GM21367 (cell line): ENCODE measurements at regions not wholly inside any gene's neighbourhood (a gene's known extent, or its start where the extent isn't known, plus 50 kb on each side); places are given as distances from the start of the nearest gene placed in this dataset.
"Not testable (repeated sequence)": the region's sequence is repeated elsewhere in the genome, so short reads cannot be mapped to it uniquely, and the experiment has no call there.

Source experiments
- ATAC-seq: cut with Tn5 transposase; IDR thresholded peaks from one replicate; pipeline ENCODE4 v1.9.1; 2021; ENCODE audit not compliant: unreplicated experiment

- ATAC-seq, result no peak
These were observed 191.1 kb upstream of the NFIA start for GRCh38 chr1:60891281-60891680.

DNA sequence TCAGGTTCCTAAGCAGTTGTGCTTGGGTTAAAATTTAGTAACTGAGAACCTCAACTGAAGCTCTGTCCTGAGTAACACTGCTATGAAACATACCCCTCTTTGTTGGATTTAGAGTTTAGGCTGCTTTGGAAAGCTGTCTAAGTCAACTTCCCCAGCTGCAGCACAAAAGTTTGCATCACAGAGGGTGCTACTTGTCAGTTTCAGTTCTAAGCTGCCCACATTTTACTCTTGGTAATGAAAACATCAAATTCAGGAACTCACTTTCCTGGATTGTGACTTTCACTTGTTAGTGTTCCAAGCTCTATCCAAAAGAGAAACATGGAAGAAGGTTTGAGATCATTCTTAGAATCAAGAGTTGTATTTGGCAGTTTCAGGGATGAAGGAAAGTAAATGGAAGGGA, 191.7 kb upstream of the NFIA start:
- ATAC-seq, result no peak

DNA sequence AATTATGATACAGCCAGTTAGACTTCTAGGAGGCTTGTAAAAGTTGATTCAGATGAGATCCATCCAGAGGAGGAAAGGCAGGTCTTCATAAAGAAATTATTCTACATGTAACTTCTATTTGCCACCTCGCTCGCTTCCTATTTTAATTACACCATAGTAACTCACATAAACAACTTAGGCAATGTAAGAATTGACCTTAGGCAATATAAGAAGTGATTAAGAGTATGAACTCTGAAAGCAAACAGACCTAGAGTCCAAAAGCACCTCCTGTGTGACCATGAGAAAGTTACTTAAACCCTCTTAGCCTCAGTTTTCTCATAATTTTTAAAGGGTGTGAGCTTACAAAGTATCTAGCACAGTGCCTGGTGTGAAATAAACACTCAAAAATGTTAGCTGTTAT, 192.7 kb upstream of the NFIA start:
- no peak for ATAC-seq

DNA sequence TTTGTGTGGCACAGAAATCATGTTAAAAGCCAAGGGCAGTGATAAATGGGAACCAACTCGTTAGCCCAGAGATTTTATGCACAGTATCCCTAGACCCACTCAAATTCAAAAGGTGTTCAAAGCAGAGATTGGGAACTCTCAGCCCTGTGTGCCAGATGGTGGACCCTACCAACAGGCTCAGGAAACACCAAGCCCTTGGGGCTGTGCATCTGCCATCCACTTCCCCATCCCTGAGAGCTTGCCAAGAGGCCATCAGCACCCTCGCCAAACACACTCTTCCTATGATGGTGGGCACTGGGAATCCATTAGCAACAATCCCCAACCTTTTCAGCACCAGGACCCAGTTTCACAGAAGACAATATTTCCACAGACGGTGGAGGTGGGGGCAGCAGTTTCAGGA, 194.2 kb upstream of the NFIA start:
- no peak for ATAC-seq

DNA sequence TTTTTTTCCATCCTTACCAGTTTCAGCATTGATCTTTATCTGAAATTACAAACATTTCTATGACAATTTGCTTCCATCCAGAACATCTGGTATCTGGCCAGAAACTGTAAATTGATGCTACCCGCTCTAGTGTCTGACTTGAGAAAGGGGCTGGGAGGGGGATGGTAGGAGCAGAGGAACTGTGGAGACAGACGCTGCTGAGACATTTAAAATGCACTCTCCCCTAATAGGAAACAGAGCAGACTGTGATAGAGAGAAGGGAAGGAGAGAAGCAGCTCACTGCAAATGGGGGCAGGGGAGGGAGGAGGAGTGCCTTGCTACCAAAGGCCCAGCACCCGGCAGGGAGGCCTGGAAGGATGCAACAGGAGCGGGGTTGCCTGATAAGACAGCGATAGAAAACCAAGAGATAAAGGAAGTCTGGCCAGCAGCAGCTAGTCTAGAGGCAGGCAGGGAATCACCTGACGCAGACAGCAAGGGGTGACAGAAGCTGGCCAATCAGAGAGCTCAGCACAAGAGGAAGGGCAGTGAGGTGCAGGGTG, 195.5 kb upstream of the NFIA start:
- ATAC-seq, result no peak

- ATAC-seq, result no peak
These were observed 196.3 kb upstream of the NFIA start for GRCh38 chr1:60886090-60886489.

DNA sequence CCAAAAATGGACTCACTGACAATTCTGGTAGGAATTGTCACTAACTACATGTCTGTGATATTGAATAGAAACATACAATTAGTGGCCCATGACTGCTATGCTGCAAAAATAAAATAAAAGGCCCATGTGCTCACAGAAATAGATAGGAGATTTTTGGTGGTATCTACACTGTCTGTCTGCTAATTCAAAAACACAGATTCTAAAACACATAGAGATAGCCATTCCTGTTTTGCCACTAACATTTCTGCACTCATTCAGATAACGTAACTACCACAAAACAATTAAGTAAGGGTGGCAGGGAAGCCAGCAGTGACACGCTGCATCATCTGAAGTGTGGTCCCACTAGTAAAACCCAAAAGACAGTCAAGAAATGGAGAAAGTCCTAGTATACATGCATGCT, 202.2 kb upstream of the NFIA start:
- ATAC-seq, result no peak

DNA sequence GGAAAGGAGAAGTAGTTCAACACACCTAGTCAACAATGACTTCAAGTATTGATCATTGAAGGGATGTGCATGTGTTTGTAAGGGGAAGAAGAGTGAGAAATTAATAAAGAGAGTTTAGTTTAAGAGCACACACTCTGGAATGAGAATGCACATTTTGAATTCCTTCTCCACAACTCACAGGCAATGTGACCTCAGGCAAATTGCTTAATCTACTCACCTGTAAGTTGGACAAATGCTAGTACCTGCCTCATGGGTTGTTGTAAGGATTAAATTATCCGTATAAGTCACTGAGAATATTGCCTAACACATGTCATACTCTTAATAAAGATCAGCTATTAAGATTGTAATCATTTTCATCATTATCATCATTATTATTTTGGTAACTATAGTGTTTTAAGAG, 204.0 kb upstream of the NFIA start:
- ATAC-seq, result no peak

GRCh38 chr1:60877376-60877775, 205.0 kb upstream of the NFIA start:
- ATAC-seq, result no peak

GRCh38 chr1:60876952-60877351, 205.4 kb upstream of the NFIA start:
- ATAC-seq, result no peak

- no peak for ATAC-seq
These were observed 207.2 kb upstream of the NFIA start for GRCh38 chr1:60875138-60875537.

- no peak for ATAC-seq
These were observed 207.6 kb upstream of the NFIA start for GRCh38 chr1:60874718-60875117.

GRCh38 chr1:60873396-60873795, 209.0 kb upstream of the NFIA start:
- not testable (repeated sequence) for ATAC-seq

GRCh38 chr1:60872426-60873054, 209.8 kb upstream of the NFIA start:
- ATAC-seq, result no peak

DNA sequence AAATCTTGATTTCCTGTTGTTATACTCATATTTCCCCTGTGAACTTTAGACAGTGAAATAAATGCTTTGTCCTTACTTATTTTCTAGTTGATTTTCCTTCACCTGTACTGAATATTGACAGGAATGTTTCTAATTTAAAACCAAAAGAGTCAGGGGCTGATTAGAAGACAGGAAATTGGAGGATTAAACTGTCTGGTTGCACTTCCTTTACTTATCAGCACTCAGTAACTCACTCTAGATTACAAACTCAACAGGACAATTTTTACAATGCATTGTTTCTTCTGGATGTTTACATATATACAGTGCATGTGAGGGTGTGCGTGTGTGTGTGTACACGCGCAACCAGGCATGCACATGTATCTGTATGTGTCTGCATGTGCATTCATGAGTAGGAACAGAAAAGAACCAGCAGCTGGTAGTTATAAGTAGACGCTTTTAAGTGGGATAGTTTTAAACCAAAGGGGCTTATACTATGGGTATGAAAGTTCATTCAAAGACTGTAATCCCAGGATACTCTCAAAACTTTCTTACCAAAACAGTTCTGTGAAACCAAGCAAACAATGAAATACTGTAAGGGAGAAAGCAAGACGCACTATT, 212.0 kb upstream of the NFIA start:
- no peak for ATAC-seq

DNA sequence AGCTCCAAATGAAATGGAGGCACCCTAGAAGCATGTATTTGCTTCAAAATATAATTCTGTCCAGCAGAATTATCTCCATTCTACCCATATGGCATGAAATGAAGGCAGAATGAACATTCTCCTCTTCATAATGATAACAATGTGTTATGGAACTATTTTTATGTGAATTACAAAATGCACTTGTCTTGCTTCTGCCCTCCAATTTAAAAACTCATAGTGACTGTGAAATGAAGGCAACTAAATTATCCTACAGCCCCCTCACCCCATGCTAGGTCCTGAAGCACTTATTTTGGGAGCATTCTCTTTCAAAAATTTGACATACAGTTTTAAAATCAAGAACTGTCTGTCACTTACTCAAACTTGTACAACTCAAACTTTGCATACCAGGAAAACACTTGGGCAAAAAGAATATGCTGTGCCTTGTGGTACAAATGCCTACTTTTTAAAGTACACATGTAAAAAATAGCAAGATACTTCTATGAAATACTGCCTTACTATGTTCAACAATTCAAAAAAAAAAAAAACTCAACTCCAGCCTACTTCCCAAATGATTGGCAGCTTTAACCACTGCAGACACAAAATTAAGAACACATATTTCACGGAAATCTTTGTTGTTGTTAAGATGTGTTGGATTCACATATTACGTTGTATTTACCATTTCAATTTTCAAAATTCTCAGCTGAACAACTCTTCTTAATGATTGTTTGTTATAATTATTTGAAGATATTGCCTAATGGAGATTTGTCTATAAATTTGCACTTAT, 213.3 kb upstream of the NFIA start:
- no peak for ATAC-seq

DNA sequence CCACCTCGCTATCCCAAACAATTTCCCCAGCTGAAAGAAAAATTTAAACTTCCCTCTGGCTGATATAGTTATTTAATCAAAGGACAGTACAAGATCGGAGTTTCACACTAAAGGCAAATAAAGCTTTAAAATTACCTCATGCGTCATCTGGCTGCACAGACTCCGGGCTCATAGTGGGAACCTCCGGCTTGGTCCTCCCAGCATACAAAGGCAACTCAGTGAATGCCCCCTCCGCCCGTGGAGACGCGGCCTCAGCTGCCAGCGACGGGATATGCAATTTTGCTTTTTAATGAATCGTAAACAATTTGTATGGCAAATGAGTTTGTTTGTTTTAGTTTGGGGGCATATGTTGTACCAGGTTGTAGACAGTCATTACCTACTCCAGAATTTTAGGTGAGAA, 214.6 kb upstream of the NFIA start:
- no peak for ATAC-seq

DNA sequence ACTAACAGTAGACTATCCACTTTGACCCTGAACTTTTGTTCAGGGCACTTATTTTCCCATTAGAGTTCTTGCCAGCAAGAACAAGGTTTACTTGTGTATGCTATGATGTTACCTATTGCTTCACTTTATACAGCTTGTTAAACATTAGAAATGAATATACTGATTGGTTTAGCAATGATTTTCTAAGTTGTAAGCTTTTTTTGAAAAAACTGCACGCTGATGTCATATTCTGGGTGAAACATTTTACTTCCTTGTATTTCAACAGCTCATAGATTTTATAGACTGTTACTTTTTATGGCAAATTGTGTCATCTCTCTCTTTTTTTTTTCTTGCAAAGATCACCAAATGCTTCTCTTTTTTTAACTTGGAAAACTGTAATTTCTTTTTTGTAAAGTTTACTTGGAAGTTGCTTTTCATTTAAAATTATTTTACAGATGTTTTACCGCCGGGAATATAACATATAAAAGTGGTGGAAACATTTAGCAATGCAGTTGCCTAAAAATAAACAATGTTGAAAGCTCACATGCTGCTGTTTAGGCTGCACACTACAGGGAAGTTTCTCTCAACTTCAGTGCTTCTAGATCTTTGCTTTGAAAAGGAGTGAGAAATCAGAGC, 215.3 kb upstream of the NFIA start:
- no peak for ATAC-seq

DNA sequence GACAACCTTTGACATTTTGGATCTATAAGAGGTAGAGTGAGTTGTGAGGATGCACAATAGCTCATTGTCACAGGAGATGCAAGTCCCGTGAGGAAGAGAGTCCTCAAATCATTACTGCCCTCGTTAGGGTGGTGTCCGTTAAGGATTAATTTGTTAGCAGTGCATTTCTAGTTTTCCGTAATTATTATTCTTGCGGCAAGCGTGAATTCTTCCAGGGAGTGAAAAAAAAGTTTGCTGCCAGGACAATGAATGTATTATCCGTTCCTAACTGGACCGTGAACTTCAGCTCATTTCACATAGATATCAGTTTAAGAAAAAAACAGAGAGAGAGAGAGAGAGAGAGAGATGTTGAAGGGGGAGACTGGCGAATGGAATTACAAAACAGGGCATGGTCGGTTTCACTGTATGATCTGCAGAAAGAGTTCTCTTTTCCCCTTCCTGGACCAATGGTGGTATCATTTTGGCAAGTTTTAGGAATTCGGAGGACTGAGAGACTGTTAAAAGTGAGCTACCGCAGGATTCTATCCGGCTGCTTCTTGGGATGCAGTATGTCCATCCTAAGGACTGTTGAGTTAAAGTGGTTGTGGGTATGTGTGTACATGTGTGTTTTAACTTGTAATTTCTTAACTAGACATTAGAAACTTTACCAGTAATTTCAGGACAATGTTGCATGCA, 216.0 kb upstream of the NFIA start:
- no peak for ATAC-seq

- no peak for ATAC-seq
These were observed 217.2 kb upstream of the NFIA start for GRCh38 chr1:60865166-60865565.

- ATAC-seq, result no peak
These were observed 217.6 kb upstream of the NFIA start for GRCh38 chr1:60864722-60865121.
